ENCODE measurements at regions not wholly inside any gene's neighbourhood (a gene's known extent, or its start where the extent isn't known, plus 50 kb on each side); places are given as distances from the start of the nearest gene placed in this dataset.

DNA sequence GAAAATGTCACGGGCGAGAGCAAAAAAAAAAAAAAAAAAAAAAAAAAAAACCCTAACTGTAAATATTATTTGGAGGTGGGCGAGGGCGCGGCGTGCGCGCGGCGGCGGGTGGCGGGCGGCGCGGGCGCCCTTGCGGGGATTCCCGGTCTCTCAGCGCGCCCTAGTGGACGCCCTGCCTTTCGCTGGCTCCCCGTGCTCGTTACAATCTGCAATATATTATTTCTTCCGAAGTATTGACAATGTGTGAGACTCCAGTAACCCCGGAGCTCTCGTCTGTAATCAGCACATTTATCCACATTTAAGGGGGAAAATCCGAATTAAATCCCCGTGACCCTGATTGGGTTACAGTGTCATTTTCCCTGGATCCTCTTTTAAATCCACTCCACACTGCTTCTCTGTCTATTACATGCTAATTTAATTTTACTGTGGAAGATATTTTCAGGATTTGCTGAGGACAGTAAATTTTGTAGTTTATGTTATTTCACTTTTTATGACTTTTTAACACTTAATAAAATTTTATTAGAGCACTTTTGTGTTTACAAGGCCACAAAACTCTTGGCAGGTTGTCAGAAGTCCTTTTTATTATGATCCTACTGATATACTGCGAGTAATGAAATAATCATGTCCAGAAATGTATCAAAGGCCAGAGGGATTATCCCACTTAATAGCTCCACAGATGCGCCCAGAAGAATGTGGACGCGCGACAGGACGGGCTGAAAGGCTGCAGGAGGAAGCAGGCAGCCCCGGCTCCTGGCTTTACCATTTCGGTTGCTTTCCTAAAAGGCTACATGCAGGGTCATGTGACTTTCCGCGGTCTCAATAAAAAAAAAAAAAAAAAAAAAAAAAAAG lies 369.1 kb downstream of the MTX2 start:
- peaks cover 0 to 51% of the 10 kb centered on the region in 2 donors for H3K27me3 ChIP-seq
- peak overlapping the region; percentile 52 to 67 for H3K4me3 ChIP-seq
- peak; percentile 40 to 75 for DNase-seq
- H3K9me3 ChIP-seq, result no peaks in the 10 kb centered on the region
- TF ChIP-seq, protein P1, sequence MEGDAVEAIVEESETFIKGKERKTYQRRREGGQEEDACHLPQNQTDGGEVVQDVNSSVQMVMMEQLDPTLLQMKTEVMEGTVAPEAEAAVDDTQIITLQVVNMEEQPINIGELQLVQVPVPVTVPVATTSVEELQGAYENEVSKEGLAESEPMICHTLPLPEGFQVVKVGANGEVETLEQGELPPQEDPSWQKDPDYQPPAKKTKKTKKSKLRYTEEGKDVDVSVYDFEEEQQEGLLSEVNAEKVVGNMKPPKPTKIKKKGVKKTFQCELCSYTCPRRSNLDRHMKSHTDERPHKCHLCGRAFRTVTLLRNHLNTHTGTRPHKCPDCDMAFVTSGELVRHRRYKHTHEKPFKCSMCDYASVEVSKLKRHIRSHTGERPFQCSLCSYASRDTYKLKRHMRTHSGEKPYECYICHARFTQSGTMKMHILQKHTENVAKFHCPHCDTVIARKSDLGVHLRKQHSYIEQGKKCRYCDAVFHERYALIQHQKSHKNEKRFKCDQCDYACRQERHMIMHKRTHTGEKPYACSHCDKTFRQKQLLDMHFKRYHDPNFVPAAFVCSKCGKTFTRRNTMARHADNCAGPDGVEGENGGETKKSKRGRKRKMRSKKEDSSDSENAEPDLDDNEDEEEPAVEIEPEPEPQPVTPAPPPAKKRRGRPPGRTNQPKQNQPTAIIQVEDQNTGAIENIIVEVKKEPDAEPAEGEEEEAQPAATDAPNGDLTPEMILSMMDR (IDR thresholded peaks at IDR 0.05), result peak; percentile 71 to 74
- peaks cover 0 to 7% (median 5%) of the 10 kb centered on the region in 4 donors for H3K4me1 ChIP-seq
- intact Hi-C loops (cut with DNase I; ENCODE audit: low total_unique reads), result loop anchor here (5.0 kb wide), 3 partner anchors 76 to 511 kb away; partner anchors contain the start of gene HOXD8
- no peaks in the 10 kb centered on the region for H3K36me3 ChIP-seq
- peak overlapping the region in 1 of 2 donors; percentile 33 for H3K27ac ChIP-seq

DNA sequence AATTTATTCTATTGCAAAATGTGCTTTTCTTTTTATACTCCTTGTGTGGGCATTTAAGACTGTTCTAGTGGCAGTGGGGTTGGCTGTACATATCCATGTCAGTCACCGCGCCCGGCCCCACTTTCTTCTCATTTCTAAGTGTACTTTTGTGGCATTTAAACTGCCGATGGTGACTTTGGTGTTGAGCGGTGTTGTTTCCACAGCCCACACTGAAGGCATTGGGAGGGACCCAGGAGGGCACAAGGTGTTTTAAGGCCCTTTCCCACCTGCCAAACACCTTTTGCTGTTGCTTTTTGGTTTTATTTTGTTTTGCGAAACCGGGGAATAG lies 369.7 kb downstream of the MTX2 start:
- no peak overlapping the region for H3K27ac ChIP-seq
- no peak for DNase-seq
- peaks cover 0 to 7% (median 5%) of the 10 kb centered on the region in 4 donors for H3K4me1 ChIP-seq
- no peaks in the 10 kb centered on the region for H3K36me3 ChIP-seq
- H3K27me3 ChIP-seq, result peaks cover 0 to 51% of the 10 kb centered on the region in 2 donors
- no peaks in the 10 kb centered on the region for H3K9me3 ChIP-seq
- H3K4me3 ChIP-seq, result no peak overlapping the region
- intact Hi-C loops (cut with DNase I; ENCODE audit: low total_unique reads), result loop anchor here (5.0 kb wide), 3 partner anchors 77 to 512 kb away; partner anchors contain the start of gene HOXD8
- TF ChIP-seq, protein P1 (IDR thresholded peaks at IDR 0.05), result no peak

DNA sequence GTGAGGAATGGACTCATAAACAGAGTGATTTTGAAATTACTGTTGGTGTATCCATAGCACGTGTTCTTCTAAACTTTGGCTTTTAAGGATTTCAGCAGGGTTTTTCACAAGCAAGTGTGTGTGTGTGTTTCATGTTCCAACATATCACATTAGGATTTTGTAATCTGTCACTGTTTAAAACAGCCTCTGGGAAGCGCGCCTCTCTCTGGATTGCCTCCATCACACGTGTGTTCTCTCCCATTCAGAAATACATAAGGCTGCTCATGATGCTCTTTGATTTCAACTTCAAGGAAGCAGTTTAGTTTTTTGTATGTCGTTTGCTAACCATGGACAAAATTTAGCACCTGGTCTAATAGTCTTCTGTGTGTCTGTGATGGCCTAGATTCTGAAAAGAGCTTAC lies 370.4 kb downstream of the MTX2 start:
- Histone ChIP-seq H3K36me3 (no peaks in the 10 kb centered on the region), H3K4me1 (peaks cover 0 to 7% (median 5%) of the 10 kb centered on the region in 4 donors), H3K27me3 (peaks cover 0 to 49% of the 10 kb centered on the region in 2 donors), H3K9me3 (no peaks in the 10 kb centered on the region), H3K4me3 (no peak overlapping the region), H3K27ac (no peak overlapping the region)
- TF ChIP-seq, protein P1 (IDR thresholded peaks at IDR 0.05), result no peak
- no peak for DNase-seq
- intact Hi-C loops (cut with DNase I; ENCODE audit: low total_unique reads), result loop anchor here (5.0 kb wide), 3 partner anchors 77 to 512 kb away; partner anchors contain the start of gene HOXD8

DNA sequence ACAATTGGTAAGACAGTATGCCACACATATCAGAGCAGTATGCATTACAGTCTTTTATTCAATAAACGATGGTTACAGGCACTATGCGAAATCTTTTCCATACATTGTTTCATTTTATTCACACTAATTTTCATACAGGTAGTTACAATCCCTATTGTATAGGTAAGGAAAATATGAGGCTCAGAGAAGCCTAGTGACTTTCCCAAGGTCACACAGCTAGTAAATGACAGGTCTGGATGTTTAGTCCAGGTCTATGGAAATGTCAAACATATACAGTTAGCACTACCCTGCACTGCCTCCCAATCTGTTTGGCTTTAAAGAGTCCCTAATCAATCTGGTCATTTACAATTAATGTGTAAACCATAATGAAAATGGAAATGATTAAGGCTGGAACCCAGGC lies 372.2 kb downstream of the MTX2 start:
- no peak for DNase-seq
- Histone ChIP-seq H3K27ac (no peak overlapping the region), H3K4me3 (no peak overlapping the region), H3K36me3 (no peaks in the 10 kb centered on the region), H3K4me1 (peaks cover 0 to 7% (median 5%) of the 10 kb centered on the region in 4 donors), H3K9me3 (no peaks in the 10 kb centered on the region), H3K27me3 (peaks cover 0 to 42% of the 10 kb centered on the region in 2 donors)
- TF ChIP-seq, protein P1 (IDR thresholded peaks at IDR 0.05), result no peak
- intact Hi-C loops (cut with DNase I; ENCODE audit: low total_unique reads), result no loop called here

DNA sequence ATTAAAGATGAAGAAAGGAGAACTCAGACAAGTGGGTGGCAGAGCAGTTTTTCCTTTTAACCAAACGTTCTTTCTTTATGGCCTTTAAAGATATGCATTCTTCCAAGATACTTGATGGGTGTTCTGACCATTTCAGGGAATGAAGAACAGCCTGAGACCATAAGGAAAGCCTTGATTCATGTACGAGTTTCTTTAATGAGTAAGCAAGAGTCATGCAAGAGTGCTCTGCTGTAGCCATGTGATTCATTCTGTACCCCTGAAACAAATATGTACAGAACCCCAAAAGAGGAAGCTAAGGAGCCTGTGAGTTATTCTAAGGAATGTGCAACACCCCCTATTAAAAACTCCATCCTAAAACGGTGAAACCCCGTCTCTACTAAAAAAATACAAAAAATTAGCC lies 372.8 kb downstream of the MTX2 start:
- TF ChIP-seq, protein P1 (IDR thresholded peaks at IDR 0.05), result no peak
- Histone ChIP-seq H3K27me3 (peaks cover 0 to 43% of the 10 kb centered on the region in 2 donors), H3K27ac (no peak overlapping the region), H3K9me3 (no peaks in the 10 kb centered on the region), H3K4me3 (no peak overlapping the region), H3K4me1 (peaks cover 0 to 7% (median 5%) of the 10 kb centered on the region in 4 donors), H3K36me3 (no peaks in the 10 kb centered on the region)
- DNase-seq, result no peak
- intact Hi-C loops (cut with DNase I; ENCODE audit: low total_unique reads), result no loop called here

All from tibial artery (tissue), 4 donors.